ENCODE measurements at regions not wholly inside any gene's neighbourhood (a gene's known extent, or its start where the extent isn't known, plus 50 kb on each side); places are given as distances from the start of the nearest gene placed in this dataset.

GRCh38 chr17:36674278-36674650 lies 72.9 kb downstream of the MRM1 start (continued):
- TF ChIP-seq MAFK (IDR thresholded peaks at IDR 0.05; ENCODE audit: low read depth, low read length): no peak
- TF ChIP-seq GABPA (IDR thresholded peaks at IDR 0.05; ENCODE audit: borderline replicate concordance, insufficient read depth, low read length): no peak
- no peak for TF ChIP-seq JUN (IDR thresholded peaks at IDR 0.05; ENCODE audit: low read depth, low read length)
- TF ChIP-seq NRF1 (IDR thresholded peaks at IDR 0.05; ENCODE audit: low read depth, low read length): no peak
